Colonic mucosa (tissue), 4 donors: ENCODE measurements at regions not wholly inside any gene's neighbourhood (a gene's known extent, or its start where the extent isn't known, plus 50 kb on each side); places are given as distances from the start of the nearest gene placed in this dataset.

ENCODE experiments used
- DNase-seq: peaks from one replicate; pipeline ENCODE4 v3.0.0-alpha.2; 2020
- H3K27ac ChIP-seq: fragments of 200-600 bp; one replicate; pipeline ENCODE4 v1.8.0; 2021
- H3K27me3 ChIP-seq: fragments of 200-600 bp; one replicate; pipeline ENCODE4 v1.8.0; 2021
- H3K36me3 ChIP-seq: fragments of 200-600 bp; one replicate; pipeline ENCODE4 v1.8.0; 2021
- H3K4me1 ChIP-seq: fragments of 200-600 bp; one replicate; pipeline ENCODE4 v1.8.0; 2021; ENCODE audit warnings: mild to moderate bottlenecking
- H3K4me3 ChIP-seq: fragments of 200-600 bp; one replicate; pipeline ENCODE4 v1.8.0; 2021
- H3K9ac ChIP-seq, 2 donors: one replicate each; pipeline ENCODE4 v1.7.0; 2013; ENCODE audit warnings: control low read depth in 2 of 2, low read depth in 2 of 2, low read length in 2 of 2
- H3K9me3 ChIP-seq: fragments of 200-600 bp; one replicate; pipeline ENCODE4 v1.8.0; 2021
- CTCF ChIP-seq: fragments of 200-600 bp; IDR thresholded peaks from one replicate; pipeline ENCODE4 v1.8.0; 2022; ENCODE audit warnings: antibody characterized with exemption, mild to moderate bottlenecking
- intact Hi-C: fragments of 100-400 bp; cut with DNase I; formaldehyde crosslinking; loops from one replicate; pipeline ENCODE4 v1.14.1; 2022
- donor health status: healthy.
- donor health status: DM: no; HTN: no; CAD: no.
- donor health status: DM: no; HTN: no; CAD: no.

GRCh38 chr14:65179918-65180724 is 77.8 kb upstream of the MAX start:
- Histone ChIP-seq H3K27ac (no peak overlapping the region), H3K4me1 (no peaks in the 10 kb centered on the region), H3K36me3 (no peaks in the 10 kb centered on the region), H3K4me3 (no peak overlapping the region), H3K9ac (no peak overlapping the region), H3K27me3 (no peaks in the 10 kb centered on the region), H3K9me3 (no peaks in the 10 kb centered on the region)
- peak; percentile 30 for DNase-seq
- intact Hi-C loops = no loop called here
- TF ChIP-seq CTCF = no peak

GRCh38 chr14:65180725-65181025 is 78.4 kb upstream of the MAX start:
- no peaks in the 10 kb centered on the region for H3K36me3 ChIP-seq
- no peak for DNase-seq
- no peak overlapping the region for H3K9ac ChIP-seq
- H3K4me1 ChIP-seq = no peaks in the 10 kb centered on the region
- no peaks in the 10 kb centered on the region for H3K27me3 ChIP-seq
- no peak for TF ChIP-seq CTCF
- H3K27ac ChIP-seq = no peak overlapping the region
- no peak overlapping the region for H3K4me3 ChIP-seq
- intact Hi-C loops = no loop called here
- H3K9me3 ChIP-seq = no peaks in the 10 kb centered on the region

- intact Hi-C loops = no loop called here
- H3K4me3 ChIP-seq = no peak overlapping the region
- H3K36me3 ChIP-seq = no peaks in the 10 kb centered on the region
- no peaks in the 10 kb centered on the region for H3K9me3 ChIP-seq
- no peak for TF ChIP-seq CTCF
- H3K4me1 ChIP-seq = no peaks in the 10 kb centered on the region
- no peak overlapping the region for H3K27ac ChIP-seq
- no peak overlapping the region for H3K9ac ChIP-seq
- no peaks in the 10 kb centered on the region for H3K27me3 ChIP-seq
- no peak for DNase-seq
Observed at GRCh38 chr14:65184032-65184764, 81.9 kb upstream of the MAX start.

GRCh38 chr14:65185829-65186228 is 83.5 kb upstream of the MAX start:
- no peaks in the 10 kb centered on the region for H3K4me1 ChIP-seq
- TF ChIP-seq CTCF = no peak
- no peaks in the 10 kb centered on the region for H3K9me3 ChIP-seq
- no peak overlapping the region for H3K4me3 ChIP-seq
- no peak overlapping the region for H3K9ac ChIP-seq
- DNase-seq = no peak
- intact Hi-C loops = no loop called here
- no peak overlapping the region for H3K27ac ChIP-seq
- no peaks in the 10 kb centered on the region for H3K27me3 ChIP-seq
- H3K36me3 ChIP-seq = no peaks in the 10 kb centered on the region

GRCh38 chr14:65186951-65187350 is 84.6 kb upstream of the MAX start:
- intact Hi-C loops = no loop called here
- TF ChIP-seq CTCF = no peak
- Histone ChIP-seq H3K9me3 (no peaks in the 10 kb centered on the region), H3K4me1 (no peaks in the 10 kb centered on the region), H3K27me3 (no peaks in the 10 kb centered on the region), H3K36me3 (no peaks in the 10 kb centered on the region), H3K27ac (no peak overlapping the region), H3K4me3 (no peak overlapping the region), H3K9ac (no peak overlapping the region)
- no peak for DNase-seq
